Muscle of leg (tissue), 3 donors: ENCODE measurements at regions not wholly inside any gene's neighbourhood (a gene's known extent, or its start where the extent isn't known, plus 50 kb on each side); places are given as distances from the start of the nearest gene placed in this dataset.
A peak's percentile ranks its signal among the peaks of the same experiment; 100 is the strongest.
"Not testable (repeated sequence)": the region's sequence is repeated elsewhere in the genome, so short reads cannot be mapped to it uniquely, and the experiment has no call there.

Source experiments
- DNase-seq: peaks from one replicate; pipeline ENCODE4 v3.0.0; 2013
- H3K27ac ChIP-seq: one replicate; pipeline ENCODE4 v1.5.1; 2013; ENCODE audit warnings: mild to moderate bottlenecking, low read length, control low read depth
- H3K27me3 ChIP-seq: one replicate; pipeline ENCODE4 v1.6.1; 2013; ENCODE audit warnings: low read length; ENCODE audit not compliant: control insufficient read depth, insufficient read depth
- H3K36me3 ChIP-seq: one replicate; pipeline ENCODE4 v1.6.1; 2013; ENCODE audit warnings: low read length; ENCODE audit not compliant: control insufficient read depth, insufficient read depth
- H3K4me1 ChIP-seq: one replicate; pipeline ENCODE4 v1.6.1; 2013; ENCODE audit warnings: low read length; ENCODE audit not compliant: control insufficient read depth, insufficient read depth
- H3K4me3 ChIP-seq: one replicate; pipeline ENCODE4 v1.5.1; 2013; ENCODE audit warnings: low read length, control low read depth
- H3K9me3 ChIP-seq: replicated peaks from 2 replicates; pipeline ENCODE4 v1.6.1; 2013; ENCODE audit warnings: low read depth, low read length; ENCODE audit not compliant: control insufficient read depth
- WGBS: methylation state at CpG from one replicate; pipeline ENCODE4 v1.1.5; 2013; ENCODE audit warnings: missing lambda C conversion rate; ENCODE audit not compliant: insufficient coverage; 5-methylcytosine and 5-hydroxymethylcytosine counted together

DNA sequence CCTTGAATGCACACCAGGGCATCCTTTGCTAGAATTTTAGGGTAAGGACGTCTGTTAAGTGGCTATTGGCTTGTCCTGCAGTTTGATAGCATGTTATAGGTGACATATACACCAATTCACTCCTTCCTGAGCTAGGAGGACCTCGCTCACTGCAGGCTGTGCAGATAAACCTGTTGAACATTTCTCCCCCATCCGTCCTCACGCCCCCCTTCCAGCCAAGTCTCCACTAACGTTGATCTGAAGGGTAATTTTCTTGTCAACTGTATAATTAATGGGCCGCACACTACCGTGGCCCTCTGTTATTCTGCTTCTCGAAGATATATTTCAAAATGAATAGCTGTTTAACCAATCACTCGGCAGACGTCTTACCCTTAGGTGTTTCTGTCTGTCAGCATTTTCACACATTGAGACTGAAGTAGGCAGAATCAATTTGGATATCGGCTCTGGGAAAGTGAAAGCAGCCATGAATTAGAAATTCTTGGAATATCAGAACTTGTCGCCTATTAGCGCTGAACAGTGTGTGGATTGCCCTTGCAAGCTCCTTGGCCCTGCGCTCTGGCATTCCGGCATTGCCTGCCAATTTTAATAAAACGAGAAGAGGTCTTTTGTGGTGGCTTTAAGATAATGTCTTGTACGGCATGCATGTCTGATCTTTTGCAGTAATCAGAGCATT, 905.3 kb downstream of the TYW1 start:
- H3K27ac ChIP-seq, result no peak overlapping the region
- no peak for DNase-seq
- WGBS, result 65% methylated on average over 5 of the region's 17 CpGs
- no peaks in the 10 kb centered on the region for H3K4me1 ChIP-seq
- peaks cover 2% of the 10 kb centered on the region for H3K27me3 ChIP-seq
- no peak overlapping the region for H3K4me3 ChIP-seq
- no peaks in the 10 kb centered on the region for H3K9me3 ChIP-seq
- H3K36me3 ChIP-seq, result no peaks in the 10 kb centered on the region

DNA sequence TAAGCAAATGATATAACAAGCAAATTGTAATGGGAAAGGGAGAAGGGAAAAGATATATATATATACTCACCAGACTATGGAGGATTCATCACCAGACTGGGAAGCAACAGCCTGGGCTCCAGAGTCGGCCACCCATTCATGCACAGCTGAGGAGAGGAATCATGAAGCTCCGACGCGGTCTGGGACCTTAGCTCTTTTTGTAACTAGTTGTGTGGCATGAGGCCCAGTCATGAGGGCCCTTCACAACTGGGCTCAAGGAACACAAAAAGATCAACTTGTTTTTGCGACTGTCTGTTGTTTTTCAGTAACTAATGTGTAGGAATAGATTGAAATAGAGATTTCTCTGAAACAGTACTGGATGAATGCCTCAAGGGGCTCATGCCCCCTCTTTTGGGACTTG, 911.2 kb downstream of the TYW1 start:
- 100% methylated on average over 1 of the region's 5 CpGs for WGBS
- Histone ChIP-seq H3K4me3 (no peak overlapping the region), H3K27ac (no peak overlapping the region), H3K4me1 (no peaks in the 10 kb centered on the region), H3K9me3 (no peaks in the 10 kb centered on the region), H3K27me3 (peaks cover 2% of the 10 kb centered on the region), H3K36me3 (no peaks in the 10 kb centered on the region)
- no peak for DNase-seq

DNA sequence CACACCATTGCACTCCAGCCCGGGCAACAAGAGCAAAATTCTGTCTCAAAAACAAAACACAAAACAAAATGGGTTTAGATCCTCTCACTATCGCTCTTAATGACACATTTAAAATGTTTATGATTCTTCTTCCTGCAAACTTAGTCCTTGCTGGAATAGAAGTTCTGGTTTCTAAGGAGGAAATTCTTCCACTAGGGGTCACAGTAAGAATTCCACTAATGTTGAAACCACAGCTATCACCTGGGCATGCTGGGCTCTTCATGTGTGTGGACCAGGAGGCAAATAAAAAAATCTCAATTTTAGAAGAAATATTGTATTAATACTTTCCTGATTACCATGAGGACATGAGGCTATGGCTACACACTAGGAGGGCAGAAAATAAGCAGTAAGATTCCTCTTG, 915.8 kb downstream of the TYW1 start:
- Histone ChIP-seq H3K36me3 (no peaks in the 10 kb centered on the region), H3K4me1 (no peaks in the 10 kb centered on the region), H3K27me3 (no peaks in the 10 kb centered on the region), H3K9me3 (no peaks in the 10 kb centered on the region), H3K27ac (no peak overlapping the region), H3K4me3 (no peak overlapping the region)
- no peak for DNase-seq
- no CpG with 5 or more reads among the region's 2 CpGs for WGBS

DNA sequence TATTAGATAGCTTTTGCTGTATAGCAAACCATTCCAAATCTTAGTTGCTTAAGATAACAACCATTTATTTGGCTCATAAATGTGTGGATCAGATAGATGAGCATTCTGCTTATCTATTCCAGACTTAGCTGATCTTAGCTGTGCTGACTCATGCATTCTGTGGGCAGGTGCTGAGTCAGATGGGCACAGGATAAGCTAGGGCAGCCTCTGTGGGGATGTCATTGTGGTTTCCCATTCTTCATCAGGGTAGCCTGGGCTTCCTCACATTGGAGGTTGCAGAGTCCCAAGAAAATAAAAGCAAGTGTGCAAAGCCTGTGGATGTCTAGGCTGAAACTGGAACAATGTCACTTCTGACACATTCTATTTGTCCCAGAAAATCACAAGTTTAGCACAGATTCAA, 917.0 kb downstream of the TYW1 start:
- no peaks in the 10 kb centered on the region for H3K4me1 ChIP-seq
- H3K36me3 ChIP-seq, result no peaks in the 10 kb centered on the region
- H3K9me3 ChIP-seq, result no peaks in the 10 kb centered on the region
- no peak for DNase-seq
- H3K27ac ChIP-seq, result no peak overlapping the region
- H3K4me3 ChIP-seq, result no peak overlapping the region
- H3K27me3 ChIP-seq, result no peaks in the 10 kb centered on the region

DNA sequence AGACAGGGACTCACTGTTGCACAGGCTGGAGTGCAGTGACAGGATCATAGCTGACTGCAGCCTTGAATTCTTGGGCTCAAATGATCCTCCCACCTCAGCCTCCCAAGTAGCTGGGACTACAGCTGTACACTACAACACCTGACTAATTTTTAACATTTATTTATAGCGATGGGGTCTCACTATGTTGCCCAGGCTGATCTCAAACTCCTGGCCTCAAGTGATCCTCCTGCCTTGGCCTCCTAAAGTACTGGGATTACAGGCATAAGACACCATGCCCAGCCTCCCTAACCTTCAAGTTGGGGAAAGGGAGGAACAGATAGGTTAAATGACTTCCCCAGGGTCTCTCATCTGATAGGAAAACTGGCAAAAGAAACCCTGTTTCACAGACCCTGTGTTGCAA, 919.5 kb downstream of the TYW1 start:
- not testable (repeated sequence) for H3K27me3 ChIP-seq, H3K36me3 ChIP-seq, H3K4me1 ChIP-seq, H3K27ac ChIP-seq, H3K9me3 ChIP-seq, H3K4me3 ChIP-seq, DNase-seq
- no CpG with 5 or more reads among the region's 1 CpG for WGBS

DNA sequence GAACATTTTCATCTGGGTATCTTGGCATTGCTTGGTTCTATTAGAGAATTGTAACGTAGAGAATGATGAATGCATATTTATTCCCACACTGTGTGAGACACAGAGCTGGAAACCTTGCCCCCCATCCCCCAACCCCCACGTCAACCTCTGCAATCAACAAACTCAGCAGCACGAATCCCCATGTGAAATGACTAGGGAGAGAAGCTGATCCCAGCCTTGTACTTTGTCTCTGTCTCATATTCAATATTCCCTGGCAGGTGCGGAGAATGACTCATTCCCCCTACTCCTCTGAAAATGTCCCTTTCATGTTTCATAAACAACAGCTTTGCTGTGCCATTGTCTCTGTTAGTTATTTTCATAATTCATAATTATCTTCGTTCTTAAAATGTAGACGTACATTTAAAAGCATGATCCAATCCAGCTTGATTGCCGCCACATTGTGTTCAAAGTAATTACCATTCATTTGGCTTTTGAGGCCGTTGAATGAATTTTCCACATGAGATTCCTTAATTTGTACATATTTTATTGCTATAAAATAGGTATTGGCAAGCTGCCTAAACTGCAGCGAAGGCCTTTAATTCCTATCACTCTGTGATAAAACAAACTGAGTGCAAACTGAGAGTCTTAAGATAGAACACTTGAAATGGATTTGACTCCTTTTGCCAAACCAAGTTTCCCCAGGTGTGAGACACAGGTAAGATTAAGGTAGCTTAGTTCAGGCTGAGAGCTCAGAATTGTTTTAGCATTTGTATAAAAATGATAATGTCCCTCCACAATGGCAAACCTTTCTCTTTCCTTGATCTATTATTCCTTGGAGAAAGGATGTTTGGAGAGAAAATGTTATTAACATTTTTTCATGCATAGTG, 920.2 kb downstream of the TYW1 start:
- Histone ChIP-seq H3K9me3 (no peaks in the 10 kb centered on the region), H3K27me3 (no peaks in the 10 kb centered on the region), H3K27ac (no peak overlapping the region), H3K4me1 (no peaks in the 10 kb centered on the region), H3K4me3 (no peak overlapping the region), H3K36me3 (no peaks in the 10 kb centered on the region)
- 0% methylated on average over 1 of the region's 9 CpGs for WGBS
- peak; percentile 35 for DNase-seq

DNA sequence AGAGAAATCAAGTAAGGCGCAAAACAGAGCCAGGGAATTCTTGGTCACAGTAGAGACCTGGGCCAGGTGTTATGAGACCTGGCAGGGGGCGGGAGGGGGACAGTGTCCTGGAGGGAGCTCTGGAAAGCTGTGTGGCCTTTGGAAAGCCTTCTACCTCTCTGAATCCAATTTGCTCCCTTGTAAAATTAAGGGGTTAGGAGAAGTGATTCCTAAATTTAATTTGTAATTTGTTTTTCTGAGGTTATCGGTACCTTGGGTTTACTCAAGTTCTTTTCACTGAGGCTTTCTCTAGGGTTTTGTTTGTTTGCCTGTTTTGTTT, 920.8 kb downstream of the TYW1 start:
- H3K27ac ChIP-seq, result no peak overlapping the region
- no peaks in the 10 kb centered on the region for H3K4me1 ChIP-seq
- H3K27me3 ChIP-seq, result no peaks in the 10 kb centered on the region
- DNase-seq, result no peak
- H3K4me3 ChIP-seq, result no peak overlapping the region
- H3K36me3 ChIP-seq, result no peaks in the 10 kb centered on the region
- WGBS, result 33% methylated on average over 1 of the region's 3 CpGs
- no peaks in the 10 kb centered on the region for H3K9me3 ChIP-seq

DNA sequence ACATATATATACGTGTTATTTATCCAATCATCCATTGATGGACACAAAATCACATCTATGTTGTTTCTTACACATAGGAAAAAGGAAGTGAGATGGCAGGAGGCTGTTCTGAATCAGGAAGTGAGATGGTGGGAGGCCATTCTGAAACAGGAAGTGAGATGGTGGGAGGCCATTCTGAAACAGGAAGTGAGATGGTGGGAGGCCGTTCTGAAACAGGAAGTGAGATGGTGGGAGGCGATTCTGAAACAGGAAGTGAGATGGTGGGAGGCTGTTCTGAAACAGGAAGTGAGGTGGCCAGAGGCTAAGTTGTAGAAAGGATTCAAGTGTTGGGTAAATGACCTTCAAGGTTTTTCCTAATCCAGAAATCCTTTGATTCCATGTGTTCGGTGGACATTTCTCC, 921.5 kb downstream of the TYW1 start:
- H3K4me1 ChIP-seq, result no peaks in the 10 kb centered on the region
- H3K36me3 ChIP-seq, result no peaks in the 10 kb centered on the region
- H3K9me3 ChIP-seq, result no peaks in the 10 kb centered on the region
- WGBS, result 40% methylated on average over 2 of the region's 4 CpGs
- no peak for DNase-seq
- H3K27ac ChIP-seq, result no peak overlapping the region
- H3K27me3 ChIP-seq, result no peaks in the 10 kb centered on the region
- H3K4me3 ChIP-seq, result no peak overlapping the region

DNA sequence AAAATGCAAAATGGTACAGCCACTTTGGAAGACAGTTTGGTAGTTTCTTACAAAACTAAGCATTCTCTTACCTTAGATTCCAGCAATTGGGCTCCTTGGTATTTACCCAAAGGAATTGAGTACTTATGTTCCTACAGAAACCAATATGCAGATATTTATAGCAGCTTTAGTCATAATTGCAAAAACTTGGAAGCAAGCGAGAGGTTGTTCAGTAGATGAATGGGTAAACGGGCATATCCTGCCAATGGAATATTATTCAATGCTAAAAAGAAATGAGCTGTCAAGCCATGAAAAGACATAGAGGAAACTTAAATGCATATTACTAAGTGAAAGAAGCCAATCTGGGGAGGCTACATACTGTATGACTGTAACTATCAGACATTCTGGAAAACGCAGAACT, 926.7 kb downstream of the TYW1 start:
- DNase-seq, result no peak
- Histone ChIP-seq H3K36me3 (no peaks in the 10 kb centered on the region), H3K9me3 (no peaks in the 10 kb centered on the region), H3K4me1 (no peaks in the 10 kb centered on the region), H3K4me3 (no peak overlapping the region), H3K27me3 (no peaks in the 10 kb centered on the region), H3K27ac (no peak overlapping the region)
- WGBS, result no CpG with 5 or more reads among the region's 3 CpGs

DNA sequence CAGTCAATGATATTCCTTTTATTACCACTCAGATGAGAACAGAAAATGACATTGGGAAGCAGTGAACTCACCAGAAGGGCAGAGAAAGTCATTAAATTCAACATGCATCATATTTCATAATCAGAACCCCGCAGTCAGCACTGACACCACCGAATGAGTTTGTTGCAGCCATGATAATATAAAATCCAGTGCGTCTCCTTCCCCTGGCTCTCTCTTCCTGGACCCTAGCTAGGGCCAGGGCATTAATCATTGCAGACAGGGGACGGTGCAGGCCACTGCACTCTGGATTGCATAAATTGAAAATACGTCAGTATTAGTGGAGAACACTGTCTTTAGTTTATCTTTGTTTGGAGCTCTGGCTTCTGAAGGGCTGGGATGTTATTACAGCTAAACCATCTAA, 931.5 kb downstream of the TYW1 start:
- no peaks in the 10 kb centered on the region for H3K4me1 ChIP-seq
- no peaks in the 10 kb centered on the region for H3K36me3 ChIP-seq
- no peak for DNase-seq
- no peaks in the 10 kb centered on the region for H3K9me3 ChIP-seq
- H3K27ac ChIP-seq, result no peak overlapping the region
- H3K4me3 ChIP-seq, result no peak overlapping the region
- H3K27me3 ChIP-seq, result no peaks in the 10 kb centered on the region
- 31% methylated on average over 3 of the region's 5 CpGs for WGBS
